GM19324 (cell line): ENCODE measurements at regions not wholly inside any gene's neighbourhood (a gene's known extent, or its start where the extent isn't known, plus 50 kb on each side); places are given as distances from the start of the nearest gene placed in this dataset.

Source experiments
- ATAC-seq: cut with Tn5 transposase; IDR thresholded peaks from one replicate; pipeline ENCODE4 v1.9.1; 2021; ENCODE audit warnings: mild to moderate bottlenecking, moderate library complexity; ENCODE audit not compliant: unreplicated experiment, low FRiP score

DNA sequence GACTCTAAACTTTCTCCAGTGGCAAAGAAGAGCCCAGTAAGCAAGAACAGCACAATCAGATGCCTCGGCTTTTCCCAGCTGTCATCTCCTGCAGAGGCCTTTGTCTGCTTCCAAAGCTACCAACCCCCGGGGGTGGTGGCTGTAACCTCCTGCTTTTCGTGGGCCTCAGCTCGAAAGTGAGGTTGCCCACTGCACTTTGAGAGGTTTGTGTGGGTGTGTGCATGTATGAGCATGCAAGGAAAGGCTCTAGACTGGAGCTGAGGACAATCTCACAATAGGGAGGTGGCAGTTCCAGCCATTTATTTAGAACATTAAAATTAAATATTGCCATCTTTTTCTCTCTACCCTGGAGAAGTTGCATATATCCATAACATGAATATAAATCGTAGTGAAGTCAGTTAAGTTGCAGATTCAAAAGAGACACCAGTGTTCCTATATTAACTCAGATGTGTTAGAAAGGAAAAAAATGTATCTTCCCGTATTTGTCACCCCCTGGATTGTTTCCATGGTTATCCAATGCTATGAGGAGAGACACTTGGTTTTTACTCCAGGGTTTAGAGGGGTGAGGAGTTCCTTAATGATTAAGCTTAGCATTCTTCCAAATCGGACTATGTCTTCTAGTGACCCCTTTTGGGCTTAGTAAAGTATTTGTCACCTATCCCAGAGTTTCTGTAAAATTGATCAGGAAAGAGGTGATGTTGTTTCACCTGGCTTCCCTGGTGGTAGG lies 781.1 kb downstream of the INHBA start:
- ATAC-seq: no peak

DNA sequence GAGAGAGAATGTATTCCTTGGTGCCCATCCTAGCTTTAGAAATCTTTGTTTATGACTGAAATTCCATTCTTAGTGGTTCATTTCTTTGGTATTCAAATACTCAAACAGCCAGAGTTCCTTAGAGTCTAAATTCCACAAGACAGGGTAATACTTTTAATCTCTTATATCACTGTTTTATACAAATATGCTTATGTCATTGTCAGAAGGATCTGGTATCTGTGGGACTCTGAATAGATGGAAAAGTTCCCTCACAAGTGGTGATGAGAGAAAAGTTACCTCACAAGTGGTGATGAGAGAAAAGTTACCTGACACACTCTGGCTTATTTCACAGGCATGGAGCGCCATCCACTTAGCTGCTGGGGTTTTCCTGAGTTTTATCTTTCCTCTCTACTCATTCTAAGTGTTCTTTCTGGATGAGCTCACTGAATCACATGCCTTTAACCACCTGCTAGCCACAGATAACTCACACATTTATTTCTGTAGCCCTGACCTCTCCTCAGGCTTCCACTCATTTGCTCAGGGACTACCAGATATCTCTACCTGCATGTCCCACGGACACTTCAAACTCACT lies 784.0 kb downstream of the SUGCT start:
- ATAC-seq: no peak

DNA sequence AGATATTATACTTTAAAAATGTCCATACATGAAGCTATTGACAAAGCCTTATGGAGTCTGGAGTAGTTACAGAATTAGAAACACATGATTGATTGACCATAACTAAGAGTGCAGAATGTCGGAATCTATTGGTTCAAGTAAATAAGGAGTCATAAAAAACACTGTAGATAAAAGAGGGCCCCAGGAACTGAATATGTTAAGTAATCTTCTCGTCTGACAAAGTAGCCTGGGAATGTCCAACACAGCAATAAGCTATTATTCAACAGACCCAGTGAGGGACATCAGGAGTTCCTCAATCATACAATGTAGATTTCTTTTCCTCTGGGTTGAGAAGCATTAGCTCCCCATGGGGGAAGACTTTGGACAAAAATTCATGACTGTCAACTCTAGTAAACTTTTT lies 782.0 kb downstream of the SUGCT start:
- no peak for ATAC-seq

DNA sequence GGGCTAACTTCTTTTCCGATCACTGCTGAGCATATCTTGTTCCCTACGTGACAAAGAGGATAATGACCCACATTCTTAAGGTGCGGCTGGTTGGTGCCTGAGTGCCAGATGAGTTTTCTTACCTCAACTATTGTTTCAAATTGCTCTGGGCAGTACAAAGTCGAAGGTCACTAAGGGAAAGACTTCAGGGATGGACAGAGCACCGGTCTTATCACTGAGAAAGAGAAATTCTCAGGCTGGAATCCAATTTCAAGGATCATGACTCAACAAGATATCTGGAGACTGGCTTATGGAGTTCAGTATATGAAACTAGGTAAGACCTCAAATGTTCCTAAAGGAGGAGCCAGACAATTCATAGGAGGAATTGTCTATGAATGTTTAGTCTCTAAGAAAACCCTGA lies 780.3 kb downstream of the SUGCT start:
- no peak for ATAC-seq
